Erythroblast (primary cell): ENCODE measurements at regions not wholly inside any gene's neighbourhood (a gene's known extent, or its start where the extent isn't known, plus 50 kb on each side); places are given as distances from the start of the nearest gene placed in this dataset.

ENCODE experiments used
- DNase-seq, 2 experiments: peaks; one replicate each; lab custom pipeline; 2025; lab: John Stamatoyannopoulos, UW
- GATA1 ChIP-seq: IDR thresholded peaks from 2 replicates; pipeline ENCODE4 v1.6.1; 2011; ENCODE audit warnings: low read depth, mild to moderate bottlenecking, control low read depth, low read length, moderate library complexity
- POLR2A ChIP-seq: IDR thresholded peaks from 2 replicates; pipeline ENCODE4 v1.6.1; 2011; ENCODE audit warnings: mild to moderate bottlenecking, low read length

GRCh38 chr15:36359286-36359685 lies 220.1 kb upstream of the CDIN1 start:
- TF ChIP-seq GATA1 (no peak), POLR2A (no peak)
- no peak for DNase-seq

GRCh38 chr15:36361351-36361870 lies 218.0 kb upstream of the CDIN1 start:
- TF ChIP-seq GATA1 (no peak), POLR2A (no peak)
- no peak for DNase-seq

GRCh38 chr15:36362509-36362915 lies 216.9 kb upstream of the CDIN1 start:
- no peak for DNase-seq
- TF ChIP-seq POLR2A: no peak
- no peak for TF ChIP-seq GATA1

GRCh38 chr15:36363335-36363734 lies 216.1 kb upstream of the CDIN1 start:
- no peak for DNase-seq
- TF ChIP-seq GATA1 (no peak), POLR2A (no peak)

- no peak for DNase-seq
Observed at GRCh38 chr15:36364377-36364776, 215.0 kb upstream of the CDIN1 start.

GRCh38 chr15:36365963-36366362 lies 213.5 kb upstream of the CDIN1 start:
- TF ChIP-seq GATA1: no peak
- no peak for DNase-seq

More at GRCh38 chr15:36364377-36364776, 215.0 kb upstream of the CDIN1 start:
- TF ChIP-seq GATA1: no peak

GRCh38 chr15:36370051-36370730 lies 209.2 kb upstream of the CDIN1 start:
- TF ChIP-seq POLR2A (no peak), GATA1 (no peak)

GRCh38 chr15:36370731-36371112 lies 208.7 kb upstream of the CDIN1 start:
- TF ChIP-seq POLR2A (no peak), GATA1 (no peak)
- DNase-seq: no peak

More at GRCh38 chr15:36370051-36370730, 209.2 kb upstream of the CDIN1 start:
- DNase-seq: no peak

GRCh38 chr15:36371509-36371908 lies 207.9 kb upstream of the CDIN1 start:
- TF ChIP-seq POLR2A (no peak), GATA1 (no peak)
- DNase-seq: no peak

- TF ChIP-seq POLR2A: no peak
- TF ChIP-seq GATA1: no peak
- DNase-seq: no peak
Observed at GRCh38 chr15:36372968-36373367, 206.5 kb upstream of the CDIN1 start.

- no peak for TF ChIP-seq GATA1
- no peak for TF ChIP-seq POLR2A
- DNase-seq: no peak
Observed at GRCh38 chr15:36373550-36373949, 205.9 kb upstream of the CDIN1 start.

- TF ChIP-seq POLR2A: no peak
- TF ChIP-seq GATA1: no peak
- DNase-seq: no peak
Observed at GRCh38 chr15:36389107-36389506, 190.3 kb upstream of the CDIN1 start.

GRCh38 chr15:36390491-36390890 lies 188.9 kb upstream of the CDIN1 start:
- DNase-seq: no peak
- TF ChIP-seq GATA1 (no peak), POLR2A (no peak)

GRCh38 chr15:36392676-36393266 lies 186.7 kb upstream of the CDIN1 start:
- no peak for DNase-seq
- TF ChIP-seq POLR2A: no peak
- no peak for TF ChIP-seq GATA1
